Large intestine (tissue), 3 donors: ENCODE measurements at regions not wholly inside any gene's neighbourhood (a gene's known extent, or its start where the extent isn't known, plus 50 kb on each side); places are given as distances from the start of the nearest gene placed in this dataset.

Experiments
- DNase-seq, 2 donors: peaks; one replicate each; pipeline versions ENCODE4 v3.0.0 to v3.0.0-alpha.2; 2013
- H3K27ac ChIP-seq: one replicate; pipeline ENCODE4 v1.5.1; 2013; ENCODE audit warnings: low read length
- H3K27me3 ChIP-seq: 2 replicates; pipeline ENCODE4 v1.6.1; 2013; ENCODE audit warnings: low read length; ENCODE audit not compliant: control insufficient read depth, insufficient read depth
- H3K36me3 ChIP-seq: 2 replicates; pipeline ENCODE4 v1.6.1; 2013; ENCODE audit warnings: low read length; ENCODE audit not compliant: control insufficient read depth, insufficient read depth
- H3K4me1 ChIP-seq: one replicate; pipeline ENCODE4 v1.6.1; 2013; ENCODE audit warnings: low read length; ENCODE audit not compliant: control insufficient read depth, insufficient read depth
- H3K4me3 ChIP-seq: one replicate; pipeline ENCODE4 v1.5.1; 2013; ENCODE audit warnings: low read length
- H3K9me3 ChIP-seq: one replicate; pipeline ENCODE4 v1.6.1; 2013; ENCODE audit warnings: mild to moderate bottlenecking, low read depth, low read length, moderate library complexity; ENCODE audit not compliant: control insufficient read depth
- WGBS: methylation state at CpG from one replicate; pipeline ENCODE4 v1.1.5; 2013; ENCODE audit warnings: low lambda C conversion rate; ENCODE audit not compliant: insufficient coverage; 5-methylcytosine and 5-hydroxymethylcytosine counted together

- H3K9me3 ChIP-seq: no peaks in the 10 kb centered on the region
- H3K4me3 ChIP-seq: no peak overlapping the region
- H3K27ac ChIP-seq: no peak overlapping the region
- peaks cover 15% of the 10 kb centered on the region for H3K4me1 ChIP-seq
- DNase-seq: peak in 1 of 2 donors; percentile 43
- H3K27me3 ChIP-seq: no peaks in the 10 kb centered on the region
- no peaks in the 10 kb centered on the region for H3K36me3 ChIP-seq
- 20% methylated on average over 1 of the region's 2 CpGs for WGBS
Observed at GRCh38 chr5:61277190-61277589, 54.9 kb upstream of the ZSWIM6 start.

DNA sequence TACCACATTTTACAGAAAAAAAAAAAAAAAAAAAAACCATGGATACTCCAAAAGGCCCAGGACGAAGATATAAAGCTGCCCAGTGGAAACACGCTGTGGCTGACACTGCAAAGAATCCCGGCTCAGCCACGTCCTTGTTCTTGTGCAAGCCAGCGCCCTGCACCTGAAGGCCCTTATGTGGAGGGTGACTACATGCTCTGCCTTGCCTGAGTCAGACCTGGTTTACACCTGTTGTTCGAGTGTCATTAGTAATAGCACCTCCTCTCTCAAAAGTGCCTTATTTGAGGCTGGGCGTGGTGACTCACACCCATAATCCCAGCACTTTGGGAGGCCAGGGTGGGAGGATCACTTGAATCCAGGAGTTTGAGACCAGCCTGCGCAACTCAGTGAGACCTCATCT, 54.3 kb upstream of the ZSWIM6 start:
- H3K27ac ChIP-seq: no peak overlapping the region
- no peaks in the 10 kb centered on the region for H3K9me3 ChIP-seq
- peaks cover 15% of the 10 kb centered on the region for H3K4me1 ChIP-seq
- WGBS: no CpG with 5 or more reads among the region's 8 CpGs
- H3K4me3 ChIP-seq: no peak overlapping the region
- peak in 1 of 2 donors; percentile 18 for DNase-seq
- no peaks in the 10 kb centered on the region for H3K36me3 ChIP-seq
- H3K27me3 ChIP-seq: no peaks in the 10 kb centered on the region

DNA sequence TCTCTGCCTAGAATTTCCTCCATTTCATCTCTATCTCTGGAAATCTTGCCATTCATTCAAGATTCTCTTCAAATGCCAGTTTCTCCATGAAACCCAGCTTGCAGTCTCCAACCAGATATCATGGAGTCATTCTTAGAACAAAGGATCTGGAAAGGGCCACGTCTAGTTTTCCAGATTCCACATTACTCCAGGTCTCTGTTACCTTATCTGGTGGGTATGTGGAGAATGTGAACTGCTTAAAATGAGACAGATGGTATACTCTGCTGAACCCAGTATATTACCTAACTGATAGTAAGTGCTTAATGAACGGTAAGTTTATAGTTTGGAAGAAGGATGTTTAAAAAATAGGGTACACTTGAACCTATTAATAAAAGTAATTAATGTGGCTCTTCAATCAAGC, 52.3 kb upstream of the ZSWIM6 start:
- Histone ChIP-seq H3K9me3 (no peaks in the 10 kb centered on the region), H3K4me3 (no peak overlapping the region), H3K36me3 (no peaks in the 10 kb centered on the region), H3K27me3 (no peaks in the 10 kb centered on the region), H3K27ac (peak overlapping the region; percentile 80), H3K4me1 (peaks cover 15% of the 10 kb centered on the region)
- DNase-seq: no peak
- no CpG with 5 or more reads among the region's 2 CpGs for WGBS

GRCh38 chr5:61280205-61280604, 51.9 kb upstream of the ZSWIM6 start:
- no peaks in the 10 kb centered on the region for H3K36me3 ChIP-seq
- H3K4me1 ChIP-seq: peaks cover 15% of the 10 kb centered on the region
- peak; percentile 86 to 95 for DNase-seq
- peak overlapping the region; percentile 80 for H3K27ac ChIP-seq
- H3K9me3 ChIP-seq: no peaks in the 10 kb centered on the region
- H3K27me3 ChIP-seq: no peaks in the 10 kb centered on the region
- no peak overlapping the region for H3K4me3 ChIP-seq

DNA sequence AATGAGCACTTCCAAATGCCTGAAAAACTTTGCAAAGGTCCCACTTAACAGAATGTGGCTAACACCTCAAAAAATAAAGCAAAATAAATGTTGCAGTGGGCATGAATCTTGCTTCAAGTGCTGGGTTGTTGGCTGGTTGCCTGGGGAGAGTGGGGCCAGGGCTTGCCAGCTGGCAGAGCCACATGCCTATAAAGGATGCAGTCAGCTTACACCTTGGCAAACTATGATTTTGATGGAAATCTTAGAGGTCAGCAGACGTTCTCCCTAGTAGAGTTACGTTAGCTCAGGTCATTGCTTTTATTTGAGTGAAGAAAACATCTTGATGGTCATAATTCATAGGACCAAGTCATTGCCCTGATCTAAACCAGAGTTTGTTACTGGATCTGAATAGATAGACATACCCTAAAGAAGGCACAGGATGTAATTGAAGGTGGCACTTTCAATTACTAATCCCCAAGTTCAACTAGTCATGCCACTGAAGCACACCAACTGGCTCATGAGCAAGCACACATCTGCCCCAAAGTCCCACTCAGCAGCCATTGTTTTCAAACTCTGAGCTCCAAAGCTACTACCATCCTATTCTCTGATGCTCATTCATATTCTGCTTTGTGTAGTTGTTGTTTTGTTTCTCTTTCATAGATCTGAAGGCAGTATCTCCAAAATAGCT, 51.2 kb upstream of the ZSWIM6 start:
- Histone ChIP-seq H3K36me3 (no peaks in the 10 kb centered on the region), H3K4me3 (no peak overlapping the region), H3K9me3 (no peaks in the 10 kb centered on the region), H3K27me3 (no peaks in the 10 kb centered on the region), H3K4me1 (peaks cover 15% of the 10 kb centered on the region), H3K27ac (peak overlapping the region; percentile 80)
- no peak for DNase-seq
- no CpG with 5 or more reads among the region's 2 CpGs for WGBS

GRCh38 chr5:61281686-61282085, 50.4 kb upstream of the ZSWIM6 start:
- Histone ChIP-seq H3K27me3 (no peaks in the 10 kb centered on the region), H3K36me3 (no peaks in the 10 kb centered on the region), H3K27ac (no peak overlapping the region), H3K4me3 (no peak overlapping the region), H3K9me3 (no peaks in the 10 kb centered on the region), H3K4me1 (peaks cover 15% of the 10 kb centered on the region)
- DNase-seq: no peak
- no CpG with 5 or more reads among the region's 1 CpG for WGBS
